A549 (cell line): ENCODE measurements at regions not wholly inside any gene's neighbourhood (a gene's known extent, or its start where the extent isn't known, plus 50 kb on each side); places are given as distances from the start of the nearest gene placed in this dataset.
"Not testable (repeated sequence)": the region's sequence is repeated elsewhere in the genome, so short reads cannot be mapped to it uniquely, and the experiment has no call there.

ENCODE experiments used
- ATAC-seq, 2 experiments: fragments of 200-7000 bp in 1 of 2; fragments of >200 bp in 1 of 2; cut with Nextera tagmentation in 1 of 2; cut with Tn5 transposase in 1 of 2; 3 replicates each; pipeline versions ENCODE4 v1.8.0 to v1.9.1; 2018 to 2020; ENCODE audit warnings: mild to moderate bottlenecking in 1 of 2, moderate library complexity in 1 of 2
- CTCF ChIA-PET: fragments of 300-600 bp; sonication (Branson Sonifier 250); formaldehyde crosslinking; extraction: SDS; loops from one replicate; lab custom pipeline; 2021; ENCODE audit warnings: antibody characterized with exemption, inconsistent platforms; lab: Yijun Ruan, JAX
- POLR2A ChIA-PET: fragments of 350-600 bp; formaldehyde crosslinking; extraction: SDS; loops from one replicate; lab custom pipeline; 2021; ENCODE audit warnings: antibody characterized with exemption, inconsistent platforms; lab: Yijun Ruan, JAX
- DNase-seq, 2 experiments: peaks; one replicate each; pipeline versions ENCODE4 v3.0.0 to v3.0.0-alpha.2; 2011 to 2016; ENCODE audit warnings: low read depth in 1 of 2, low spot score in 1 of 2
- FAIRE-seq: peaks from 2 replicates; lab custom pipeline; 2011; peaks lifted over from hg19 to GRCh38; lab: Jason Lieb, UNC
- H3K27ac ChIP-seq, 2 experiments: fragments of >200 bp; sonication (Bioruptor Twin); formaldehyde crosslinking; 3 replicates each; pipeline ENCODE4 v1.5.1; 2016 to 2017
- H3K4me1 ChIP-seq: fragments of >200 bp; sonication (Bioruptor Twin); formaldehyde crosslinking; 3 replicates; pipeline ENCODE4 v1.6.1; 2016
- H3K4me2 ChIP-seq: fragments of >200 bp; sonication (Bioruptor Twin); formaldehyde crosslinking; 3 replicates; pipeline ENCODE4 v1.6.1; 2016
- H3K4me3 ChIP-seq: fragments of >200 bp; sonication (Bioruptor Twin); formaldehyde crosslinking; 3 replicates; pipeline ENCODE4 v1.5.1; 2016
- H3K9me3 ChIP-seq: fragments of >200 bp; sonication (Bioruptor Twin); formaldehyde crosslinking; 3 replicates; pipeline ENCODE4 v1.6.1; 2016
- ATOH8 ChIP-seq: fragments of 250-450 bp; sonication (Bioruptor Pico); IDR thresholded peaks from 2 replicates; pipeline ENCODE4 v1.5.0; 2020; ENCODE audit warnings: low read depth, mild to moderate bottlenecking, moderate library complexity
- BHLHE40 ChIP-seq: IDR thresholded peaks from 2 replicates; pipeline ENCODE4 v1.6.1; 2012; ENCODE audit warnings: low read depth, low read length, inconsistent platforms
- CBX2 ChIP-seq: fragments of 200-600 bp; sonication (generic); IDR thresholded peaks from 2 replicates; pipeline ENCODE4 v1.6.1; 2016; ENCODE audit warnings: low read depth, mild to moderate bottlenecking, borderline replicate concordance
- CEBPB ChIP-seq, 2 experiments: fragments of >200 bp in 1 of 2; sonication (Bioruptor Twin) in 1 of 2; formaldehyde crosslinking in 1 of 2; IDR thresholded peaks; 2 replicates each; pipeline ENCODE4 v1.6.1; 2012 to 2016
- CTCF ChIP-seq: fragments of >200 bp; sonication (Bioruptor Twin); formaldehyde crosslinking; IDR thresholded peaks from 3 replicates; pipeline ENCODE4 v1.5.1; 2016
- ELK1 ChIP-seq: fragments of 150-350 bp; IDR thresholded peaks from 2 replicates; pipeline ENCODE4 v1.6.1; 2014; ENCODE audit warnings: low read depth, mild to moderate bottlenecking, low read length
- ESRRA ChIP-seq: fragments of 150-350 bp; IDR thresholded peaks from 2 replicates; pipeline ENCODE4 v1.6.1; 2014; ENCODE audit warnings: mild to moderate bottlenecking, low read length, borderline replicate concordance
- FOSL2 ChIP-seq, 2 experiments: fragments of 450-650 bp in 1 of 2; fragments of >200 bp in 1 of 2; sonication (Bioruptor Twin) in 1 of 2; formaldehyde crosslinking; IDR thresholded peaks; 2 replicates each; pipeline versions ENCODE4 v1.5.0 to v1.6.1; 2016 to 2020; ENCODE audit warnings: mild to moderate bottlenecking in 1 of 2, moderate library complexity in 1 of 2
- HDAC2 ChIP-seq: fragments of 200-600 bp; sonication (generic); IDR thresholded peaks from 2 replicates; pipeline ENCODE4 v1.6.1; 2016
- JUN ChIP-seq, 2 experiments: fragments of >200 bp; sonication (Bioruptor Twin); formaldehyde crosslinking; IDR thresholded peaks; 2 replicates in 1 of 2; 3 replicates in 1 of 2; pipeline ENCODE4 v1.6.1; 2016 to 2017
- JUNB ChIP-seq: fragments of >200 bp; sonication (Bioruptor Twin); formaldehyde crosslinking; IDR thresholded peaks from 2 replicates; pipeline ENCODE4 v1.6.1; 2016
- KDM1A ChIP-seq: fragments of 200-600 bp; sonication (generic); IDR thresholded peaks from 2 replicates; pipeline ENCODE4 v1.6.1; 2016; ENCODE audit warnings: low read depth, mild to moderate bottlenecking
- MAX ChIP-seq: IDR thresholded peaks from 2 replicates; pipeline ENCODE4 v1.6.1; 2012
- NFE2L2 ChIP-seq: fragments of 150-350 bp; conservative IDR thresholded peaks from 2 replicates; pipeline ENCODE4 v1.6.1; 2014; ENCODE audit warnings: low read length
- NPAS2 ChIP-seq: fragments of 250-450 bp; sonication (Bioruptor Pico); IDR thresholded peaks from 2 replicates; pipeline ENCODE4 v1.8.0; 2022; ENCODE audit warnings: mild to moderate bottlenecking, moderate library complexity, borderline replicate concordance
- NR3C1 ChIP-seq: fragments of >200 bp; sonication (Bioruptor Twin); formaldehyde crosslinking; IDR thresholded peaks from 3 replicates; pipeline ENCODE4 v1.6.1; 2017
- RARB ChIP-seq: fragments of 250-450 bp; sonication (Bioruptor Pico); IDR thresholded peaks from 2 replicates; pipeline ENCODE4 v1.8.0; 2021; ENCODE audit warnings: mild to moderate bottlenecking, moderate library complexity
- RCOR1 ChIP-seq: fragments of 150-350 bp; IDR thresholded peaks from 2 replicates; pipeline ENCODE4 v1.6.1; 2014; ENCODE audit warnings: antibody characterized with exemption, low read length, low read depth
- RNF2 ChIP-seq: fragments of 200-600 bp; sonication (generic); IDR thresholded peaks from 2 replicates; pipeline ENCODE4 v1.6.1; 2016; ENCODE audit warnings: low read depth, mild to moderate bottlenecking, antibody characterized with exemption, moderate library complexity, borderline replicate concordance
- TP53 ChIP-seq: fragments of 250-450 bp; sonication (Bioruptor Pico); IDR thresholded peaks from 2 replicates; pipeline ENCODE4 v1.5.0; 2021; ENCODE audit warnings: mild to moderate bottlenecking, moderate library complexity
- ZNF302 ChIP-seq: fragments of 250-450 bp; sonication (Bioruptor Pico); IDR thresholded peaks from 2 replicates; pipeline ENCODE4 v1.9.0; 2021; ENCODE audit warnings: inconsistent platforms, mild to moderate bottlenecking, moderate library complexity
- WGBS: methylation state at CpG from one replicate; pipeline ENCODE4 v1.1.6; 2017; ENCODE audit errors: missing lambda C conversion rate; 5-methylcytosine and 5-hydroxymethylcytosine counted together

GRCh38 chr7:108652886-108653285 lies 83.2 kb downstream of the DNAJB9 start (continued):
- TF ChIP-seq NPAS2 (no peak), ATOH8 (CRISPR knock-in tag) (no peak), CEBPB (IDR thresholded peaks at IDR 0.05) (no peak), FOSL2 (IDR thresholded peaks at IDR 0.05) (no peak), FOSL2 (CRISPR knock-in tag; IDR thresholded peaks at IDR 0.05) (no peak), HDAC2 (no peak), ESRRA (no peak), NR3C1 (no peak), MAX (no peak)
- TF ChIP-seq, all 56 proteins: peak for 0

- FAIRE-seq (no peak), DNase-seq (peak in 1 of 2 experiments; percentile 7), ATAC-seq (no peak)
- CTCF ChIA-PET = no interaction called here
- Histone ChIP-seq H3K4me2 (no peak overlapping the region), H3K9me3 (no peaks in the 10 kb centered on the region), H3K4me3 (no peak overlapping the region), H3K27ac (no peak overlapping the region), H3K4me1 (peaks cover 16% of the 10 kb centered on the region)
- TF ChIP-seq CBX2 (no peak), JUN (IDR thresholded peaks at IDR 0.05) (no peak), ZNF302 (CRISPR knock-in tag) (no peak), BHLHE40 (no peak), NPAS2 (no peak), TP53 (CRISPR knock-in tag) (no peak), KDM1A (no peak), NFE2L2 (no peak), ATOH8 (CRISPR knock-in tag) (no peak), RARB (no peak), ELK1 (no peak), RCOR1 (no peak), JUNB (no peak), RNF2 (no peak), CTCF (no peak)
- 11% methylated on average over 4 of the region's 4 CpGs for WGBS
- POLR2A ChIA-PET = no interaction called here
Measured at GRCh38 chr7:108653526-108653925, 83.9 kb downstream of the DNAJB9 start.

GRCh38 chr7:108657140-108657726 lies 87.6 kb downstream of the DNAJB9 start:
- ATAC-seq, DNase-seq, H3K4me2 ChIP-seq, H3K27ac ChIP-seq, FAIRE-seq, CTCF ChIA-PET, H3K9me3 ChIP-seq, H3K4me1 ChIP-seq, POLR2A ChIA-PET, H3K4me3 ChIP-seq: not testable (repeated sequence)
- 77% methylated on average over 14 of the region's 37 CpGs for WGBS
